Loucy (cell line): ENCODE measurements at regions not wholly inside any gene's neighbourhood (a gene's known extent, or its start where the extent isn't known, plus 50 kb on each side); places are given as distances from the start of the nearest gene placed in this dataset.

Source experiments
- H2AFZ ChIP-seq: fragments of 200-600 bp; sonication (generic); 2 replicates; pipeline ENCODE4 v1.6.0; 2016; ENCODE audit warnings: antibody characterized with exemption, mild to moderate bottlenecking, low read length, moderate library complexity
- H3F3A ChIP-seq: fragments of 200-600 bp; 2 replicates; pipeline ENCODE4 v1.6.0; 2016; ENCODE audit warnings: antibody characterized with exemption, low read depth, mild to moderate bottlenecking
- H3K27me3 ChIP-seq: fragments of 200-600 bp; sonication (generic); 2 replicates; pipeline ENCODE4 v1.6.1; 2014; ENCODE audit warnings: low read length, mild to moderate bottlenecking; ENCODE audit not compliant: insufficient read depth, poor library complexity, severe bottlenecking
- H3K36me3 ChIP-seq: fragments of 200-600 bp; sonication (generic); 2 replicates; pipeline ENCODE4 v1.6.1; 2016; ENCODE audit warnings: low read length; ENCODE audit not compliant: insufficient read depth
- H3K4me1 ChIP-seq: fragments of 200-600 bp; sonication (generic); 2 replicates; pipeline ENCODE4 v1.5.1; 2014; ENCODE audit warnings: low read length, mild to moderate bottlenecking; ENCODE audit not compliant: insufficient read depth, poor library complexity, severe bottlenecking
- H3K4me2 ChIP-seq: fragments of 200-600 bp; sonication (generic); 2 replicates; pipeline ENCODE4 v1.6.0; 2014; ENCODE audit warnings: antibody characterized with exemption, low read length, low read depth, mild to moderate bottlenecking; ENCODE audit not compliant: poor library complexity, severe bottlenecking
- H3K4me3 ChIP-seq: fragments of 200-600 bp; sonication (generic); 2 replicates; pipeline ENCODE4 v1.5.1; 2014; ENCODE audit warnings: low read length, mild to moderate bottlenecking, mixed read lengths; ENCODE audit not compliant: poor library complexity, severe bottlenecking
- H3K79me2 ChIP-seq: fragments of 200-600 bp; sonication (generic); 2 replicates; pipeline ENCODE4 v1.6.1; 2014; ENCODE audit warnings: low read length; ENCODE audit not compliant: insufficient read depth
- H3K9ac ChIP-seq: fragments of 200-600 bp; sonication (generic); 2 replicates; pipeline ENCODE4 v1.6.0; 2014; ENCODE audit warnings: mild to moderate bottlenecking, low read depth, low read length, moderate library complexity; ENCODE audit not compliant: poor library complexity, severe bottlenecking
- H3K9me2 ChIP-seq: fragments of 200-600 bp; sonication (generic); replicated peaks from 2 replicates; pipeline ENCODE4 v1.6.1; 2016; ENCODE audit warnings: low read depth, low read length, mixed read lengths
- H3K9me3 ChIP-seq: fragments of 200-600 bp; sonication (generic); 2 replicates; pipeline ENCODE4 v1.6.1; 2014; ENCODE audit warnings: mild to moderate bottlenecking, antibody characterized with exemption, low read length, low read depth; ENCODE audit not compliant: insufficient read depth
- H4K20me1 ChIP-seq: fragments of 200-600 bp; sonication (generic); 2 replicates; pipeline ENCODE4 v1.6.0; 2014; ENCODE audit warnings: antibody characterized with exemption, low read length, mild to moderate bottlenecking; ENCODE audit not compliant: insufficient read depth, poor library complexity, severe bottlenecking
- CTCF ChIP-seq: fragments of 200-600 bp; sonication (generic); conservative IDR thresholded peaks from 2 replicates; pipeline ENCODE4 v1.5.1; 2014; ENCODE audit warnings: mild to moderate bottlenecking, antibody characterized with exemption, low read length
- EZH2phosphoT487 ChIP-seq: fragments of 200-600 bp; IDR thresholded peaks from 2 replicates; pipeline ENCODE4 v1.6.1; 2018; ENCODE audit warnings: antibody characterized with exemption, mild to moderate bottlenecking, moderate library complexity, borderline replicate concordance

GRCh38 chr7:130936202-130936931 lies 202.4 kb upstream of the KLF14 start:
- no peaks in the 10 kb centered on the region for H3K4me1 ChIP-seq
- no peaks in the 10 kb centered on the region for H3K9me3 ChIP-seq
- H3K9me2 ChIP-seq = no peaks in the 10 kb centered on the region
- 0 out of 2 replicates have a peak, but pooled peaks cover 6% of the 10 kb centered on the region for H3K79me2 ChIP-seq
- H4K20me1 ChIP-seq = no peaks in the 10 kb centered on the region
- no peak overlapping the region for H3K4me2 ChIP-seq
- TF ChIP-seq CTCF (no peak), EZH2phosphoT487 (no peak)
- H3K36me3 ChIP-seq = no peaks in the 10 kb centered on the region; the same call in 1 of the 2 replicates
- H3K9ac ChIP-seq = no peak overlapping the region
- H3K4me3 ChIP-seq = no peak overlapping the region
- H3K27me3 ChIP-seq = no peaks in the 10 kb centered on the region
- no peaks in the 10 kb centered on the region for H3F3A ChIP-seq
- H2AFZ ChIP-seq = no peak overlapping the region

GRCh38 chr7:130937016-130937415 lies 203.0 kb upstream of the KLF14 start:
- Histone ChIP-seq H3K9ac (no peak overlapping the region), H3F3A (no peaks in the 10 kb centered on the region), H3K4me1 (no peaks in the 10 kb centered on the region), H3K27me3 (no peaks in the 10 kb centered on the region), H2AFZ (no peak overlapping the region), H3K4me2 (no peak overlapping the region), H4K20me1 (no peaks in the 10 kb centered on the region), H3K36me3 (no peaks in the 10 kb centered on the region; the same call in 1 of the 2 replicates), H3K9me2 (no peaks in the 10 kb centered on the region), H3K4me3 (no peak overlapping the region), H3K79me2 (0 out of 2 replicates have a peak, but pooled peaks cover 8% of the 10 kb centered on the region), H3K9me3 (no peaks in the 10 kb centered on the region)
- TF ChIP-seq CTCF (no peak), EZH2phosphoT487 (no peak)

GRCh38 chr7:130937830-130938229 lies 203.8 kb upstream of the KLF14 start:
- H4K20me1 ChIP-seq = no peaks in the 10 kb centered on the region
- H3K9ac ChIP-seq = no peak overlapping the region
- H3K4me2 ChIP-seq = no peak overlapping the region
- no peak overlapping the region for H3K4me3 ChIP-seq
- H3F3A ChIP-seq = no peaks in the 10 kb centered on the region
- H3K4me1 ChIP-seq = no peaks in the 10 kb centered on the region
- H2AFZ ChIP-seq = no peak overlapping the region
- H3K79me2 ChIP-seq = 0 out of 2 replicates have a peak, but pooled peaks cover 8% of the 10 kb centered on the region
- no peaks in the 10 kb centered on the region for H3K9me2 ChIP-seq
- H3K36me3 ChIP-seq = no peaks in the 10 kb centered on the region; the same call in 1 of the 2 replicates
- no peaks in the 10 kb centered on the region for H3K9me3 ChIP-seq
- TF ChIP-seq EZH2phosphoT487 (no peak), CTCF (no peak)
- no peaks in the 10 kb centered on the region for H3K27me3 ChIP-seq
